ENCODE measurements at regions not wholly inside any gene's neighbourhood (a gene's known extent, or its start where the extent isn't known, plus 50 kb on each side); places are given as distances from the start of the nearest gene placed in this dataset.

DNA sequence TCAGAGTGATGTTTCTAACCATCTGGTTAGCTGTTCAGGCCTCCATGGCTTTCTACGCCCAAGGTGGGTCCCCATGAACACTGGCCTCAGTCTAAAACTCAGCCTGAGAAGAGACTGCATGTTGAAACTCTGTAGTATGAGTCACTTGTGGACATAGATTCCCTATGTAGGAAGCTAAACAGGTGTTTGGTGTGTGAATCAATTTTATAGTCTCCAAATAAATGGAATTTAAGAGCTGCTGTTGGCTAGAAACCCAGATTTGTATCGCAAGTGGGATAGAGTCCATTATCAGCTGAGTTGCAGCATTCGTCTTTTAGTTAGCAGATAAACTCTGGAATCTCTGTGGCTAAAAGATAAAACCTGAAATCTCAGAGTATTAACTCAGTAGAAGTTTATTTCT lies 131.4 kb downstream of the KCNS3 start:
- no peak overlapping the region for H3K4me3 ChIP-seq (ENCODE audit: low read depth, low read length)
- no peak for TF ChIP-seq CTCF (conservative IDR thresholded peaks at IDR 0.05; ENCODE audit: low read depth, low read length)
- no peak for DNase-seq (ENCODE audit: low read depth)

DNA sequence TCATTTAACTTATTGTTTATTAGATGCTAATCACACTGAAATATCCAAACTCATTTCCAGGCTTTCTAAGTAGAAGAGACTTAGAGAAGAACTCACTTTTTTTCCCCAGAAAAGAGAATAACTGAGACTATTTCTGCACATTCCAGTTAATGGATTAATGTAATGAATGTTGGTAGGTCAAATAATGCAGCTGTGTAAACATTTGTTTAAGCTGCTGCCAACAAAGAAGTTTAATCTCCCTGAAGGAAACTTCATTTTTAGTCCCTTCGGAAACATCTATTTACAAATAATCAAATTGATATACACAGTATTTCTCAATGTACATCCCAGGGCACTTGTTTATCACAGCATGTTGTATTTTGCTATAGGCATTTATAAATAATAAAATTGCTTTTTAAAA lies 126.9 kb downstream of the KCNS3 start:
- no peak overlapping the region for H3K4me3 ChIP-seq (ENCODE audit: low read depth, low read length)
- DNase-seq (ENCODE audit: low read depth), result peak; percentile 16
- no peak for TF ChIP-seq CTCF (conservative IDR thresholded peaks at IDR 0.05; ENCODE audit: low read depth, low read length)

DNA sequence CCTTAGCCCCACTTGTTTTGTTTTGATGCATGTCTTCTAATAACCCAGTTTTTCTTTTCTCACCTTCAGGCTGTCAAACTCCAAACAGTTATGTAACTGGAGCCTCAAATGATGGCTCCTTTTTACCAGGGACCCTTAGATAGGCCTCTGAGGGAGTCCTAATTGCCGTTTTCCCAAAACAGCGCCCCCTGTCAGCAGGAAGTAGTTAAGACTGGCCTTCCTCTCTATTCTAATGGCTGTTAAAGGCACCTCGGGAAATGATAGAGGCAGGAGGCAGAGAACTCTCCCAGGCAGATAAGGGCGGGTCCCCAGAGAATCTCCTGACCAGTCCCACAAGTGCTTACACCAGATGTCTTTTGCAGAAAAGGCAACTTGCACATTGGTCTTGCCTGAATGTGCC lies 123.2 kb downstream of the KCNS3 start:
- DNase-seq (ENCODE audit: low read depth), result no peak
- H3K4me3 ChIP-seq (ENCODE audit: low read depth, low read length), result no peak overlapping the region
- TF ChIP-seq CTCF (conservative IDR thresholded peaks at IDR 0.05; ENCODE audit: low read depth, low read length), result peak; percentile 13

DNA sequence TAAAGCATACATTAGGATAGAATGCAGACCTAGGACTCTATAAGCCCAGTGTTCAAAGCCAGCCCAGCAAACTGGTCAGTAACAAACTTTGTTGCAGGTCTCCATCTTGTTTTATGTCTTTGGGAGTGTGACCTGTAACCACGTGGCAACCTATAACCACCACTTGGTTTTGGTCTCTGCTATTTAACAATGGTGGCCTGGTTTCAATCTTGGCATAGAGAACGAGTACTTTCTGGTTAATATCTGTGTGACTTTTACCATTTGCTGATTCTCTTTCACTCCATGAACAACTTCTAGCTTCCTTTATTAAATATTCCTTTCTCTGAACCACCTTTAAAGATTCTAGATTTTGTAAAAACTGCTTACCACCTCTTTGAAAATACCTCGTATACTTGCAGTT lies 118.5 kb downstream of the KCNS3 start:
- no peak for DNase-seq (ENCODE audit: low read depth)
- TF ChIP-seq CTCF (conservative IDR thresholded peaks at IDR 0.05; ENCODE audit: low read depth, low read length), result no peak
- H3K4me3 ChIP-seq (ENCODE audit: low read depth, low read length), result no peak overlapping the region

GRCh38 chr2:17995593-17995992 lies 117.1 kb downstream of the KCNS3 start:
- H3K4me3 ChIP-seq (ENCODE audit: low read depth, low read length), result no peak overlapping the region
- DNase-seq (ENCODE audit: low read depth), result no peak
- no peak for TF ChIP-seq CTCF (conservative IDR thresholded peaks at IDR 0.05; ENCODE audit: low read depth, low read length)

Data from choroid plexus epithelial cell (primary cell).